B cell (primary cell): ENCODE measurements at regions not wholly inside any gene's neighbourhood (a gene's known extent, or its start where the extent isn't known, plus 50 kb on each side); places are given as distances from the start of the nearest gene placed in this dataset.
A peak's percentile ranks its signal among the peaks of the same experiment; 100 is the strongest.

ENCODE experiments used
- ATAC-seq: fragments of 200-7000 bp; cut with Tn5 transposase; one replicate; pipeline ENCODE4 v1.10.0; 2021; ENCODE audit warnings: low read depth, mild to moderate bottlenecking, moderate number of reproducible peaks, moderate library complexity
- CTCF ChIA-PET: fragments of 350-600 bp; sonication (Branson Sonifier 250); formaldehyde crosslinking; loops from one replicate; lab custom pipeline; 2021; ENCODE audit warnings: antibody characterized with exemption, inconsistent platforms; lab: Charles Lee
- POLR2A ChIA-PET: fragments of 350-600 bp; sonication (Branson Sonifier 250); formaldehyde crosslinking; loops from one replicate; lab custom pipeline; 2021; ENCODE audit warnings: antibody characterized with exemption; lab: Charles Lee
- DNase-seq: peaks from one replicate; pipeline ENCODE4 v3.0.0; 2013
- H2AFZ ChIP-seq: 2 replicates; pipeline ENCODE4 v1.6.1; 2012; ENCODE audit warnings: mild to moderate bottlenecking, low read depth, low read length; ENCODE audit not compliant: insufficient read depth, poor library complexity, severe bottlenecking
- H3K27ac ChIP-seq, 2 donors: 1 replicate in 1 of 2; 2 replicates in 1 of 2; pipeline ENCODE4 v1.5.1; 2012 to 2013; ENCODE audit warnings: low read length in 2 of 2, mild to moderate bottlenecking in 2 of 2, moderate library complexity in 1 of 2
- H3K27me3 ChIP-seq, 4 experiments: fragments of 200-600 bp in 1 of 4; sonication (generic) in 1 of 4; replicated peaks in 1 of 4; 1 replicate in 2 of 4; 2 replicates in 2 of 4; pipeline versions ENCODE4 v1.6.1 to v1.7.0; 2013 to 2016; ENCODE audit warnings: low read length in 3 of 4, mild to moderate bottlenecking in 2 of 4, mixed read lengths in 1 of 4, moderate library complexity in 1 of 4; ENCODE audit not compliant: insufficient read depth in 4 of 4, control insufficient read depth in 3 of 4; ENCODE audit errors: control extremely low read depth in 1 of 4
- H3K36me3 ChIP-seq, 2 experiments: replicated peaks in 1 of 2; 1 replicate in 1 of 2; 2 replicates in 1 of 2; pipeline versions ENCODE4 v1.6.1 to v1.7.1; 2013; ENCODE audit warnings: low read length in 1 of 2; ENCODE audit not compliant: insufficient read depth in 2 of 2, control insufficient read depth in 1 of 2; ENCODE audit errors: control extremely low read depth in 1 of 2, extremely low read depth in 1 of 2
- H3K4me1 ChIP-seq, 2 donors: fragments of 200-600 bp in 1 of 2; sonication (generic) in 1 of 2; 1 replicate in 1 of 2; 2 replicates in 1 of 2; pipeline versions ENCODE4 v1.5.1 to v1.6.1; 2013 to 2017; ENCODE audit warnings: low read length in 2 of 2; ENCODE audit not compliant: control insufficient read depth in 2 of 2, insufficient read depth in 2 of 2
- H3K4me2 ChIP-seq: replicated peaks from 2 replicates; pipeline ENCODE3; 2012; ENCODE audit warnings: mild to moderate bottlenecking, low read depth, low read length; ENCODE audit not compliant: poor library complexity, severe bottlenecking
- H3K4me3 ChIP-seq, 5 experiments: fragments of 200-600 bp in 1 of 5; sonication (generic) in 1 of 5; 1 replicate in 3 of 5; 2 replicates in 2 of 5; pipeline versions ENCODE4 v1.5.1 to v1.7.0; 2011 to 2016; ENCODE audit warnings: low read length in 4 of 5, mild to moderate bottlenecking in 4 of 5, low read depth in 2 of 5, control low read depth in 1 of 5, moderate library complexity in 1 of 5; ENCODE audit not compliant: insufficient read depth in 1 of 5; ENCODE audit errors: control extremely low read depth in 1 of 5, extremely low read depth in 1 of 5
- H3K79me2 ChIP-seq: fragments of 200-600 bp; sonication (generic); one replicate; pipeline ENCODE4 v1.6.0; 2016; ENCODE audit warnings: low read length; ENCODE audit not compliant: control insufficient read depth, insufficient read depth
- H3K9ac ChIP-seq: fragments of 200-600 bp; sonication (generic); 2 replicates; pipeline ENCODE4 v1.6.1; 2017; ENCODE audit warnings: mild to moderate bottlenecking, low read length, moderate library complexity
- H3K9me3 ChIP-seq, 3 donors: one replicate each; pipeline versions ENCODE4 v1.6.1 to v1.7.1; 2013; ENCODE audit warnings: low read length in 2 of 3; ENCODE audit not compliant: control insufficient read depth in 2 of 3, insufficient read depth in 1 of 3; ENCODE audit errors: control extremely low read depth in 1 of 3
- H4K20me1 ChIP-seq: 2 replicates; pipeline ENCODE4 v1.6.0; 2012; ENCODE audit warnings: mild to moderate bottlenecking, low read length; ENCODE audit not compliant: insufficient read depth, control insufficient read depth, poor library complexity, severe bottlenecking
- H3K27ac Mint-ChIP-seq: one replicate; pipeline ENCODE4 v1.8.0; 2021; ENCODE audit warnings: mixed read lengths
- H3K27me3 Mint-ChIP-seq: one replicate; pipeline ENCODE4 v1.8.0; 2021; ENCODE audit warnings: mixed read lengths
- H3K4me1 Mint-ChIP-seq: one replicate; pipeline ENCODE4 v1.8.0; 2021; ENCODE audit warnings: mixed read lengths
- H3K4me3 Mint-ChIP-seq: one replicate; pipeline ENCODE4 v1.8.0; 2021; ENCODE audit warnings: mixed read lengths
- H3K9me3 Mint-ChIP-seq: one replicate; pipeline ENCODE4 v1.8.0; 2022; ENCODE audit warnings: mixed read lengths; ENCODE audit not compliant: insufficient read depth
- EZH2 ChIP-seq: IDR thresholded peaks from 2 replicates; pipeline ENCODE4 v1.6.1; 2012; ENCODE audit warnings: borderline replicate concordance, low read depth, mild to moderate bottlenecking, moderate library complexity, low read length; ENCODE audit not compliant: insufficient read depth, poor library complexity, severe bottlenecking
- WGBS: methylation state at CpG from one replicate; pipeline ENCODE4 v1.1.5; 2013; ENCODE audit warnings: missing lambda C conversion rate; ENCODE audit not compliant: insufficient coverage; 5-methylcytosine and 5-hydroxymethylcytosine counted together
- intact Hi-C: fragments of 100-400 bp; cut with micrococcal nuclease; formaldehyde crosslinking; loops from one replicate; pipeline ENCODE4 v1.10.0; 2022
- TF ChIP-seq, protein P1 (sequence below): fragments of 200-600 bp; IDR thresholded peaks from one replicate; pipeline ENCODE4 v1.8.0; 2022; ENCODE audit warnings: antibody characterized with exemption, mild to moderate bottlenecking

- WGBS, result no CpG with 5 or more reads among the region's 2 CpGs
- Mint-ChIP-seq H3K27me3 (no peaks in the 10 kb centered on the region), H3K4me1 (peaks cover 18% of the 10 kb centered on the region), H3K27ac (peak overlapping the region; percentile 88), H3K9me3 (peaks cover 4% of the 10 kb centered on the region), H3K4me3 (peak overlapping the region; percentile 81)
- peak; percentile 61 for DNase-seq
- no peaks in the 10 kb centered on the region for H3K79me2 ChIP-seq
- CTCF ChIA-PET, result no interaction called here
- no peaks in the 10 kb centered on the region for H3K36me3 ChIP-seq
- H3K4me2 ChIP-seq, result peak overlapping the region; percentile 66
- no peaks in the 10 kb centered on the region for H3K27me3 ChIP-seq
- intact Hi-C loops, result loop anchor here (5.0 kb wide), 1 partner anchor 37 kb away; no protein-coding TSS in a partner anchor
- peak overlapping the region; percentile 75 for H2AFZ ChIP-seq
- peak overlapping the region in 3 of 5 experiments; percentile 1 to 22 (median 8) for H3K4me3 ChIP-seq
- peak; percentile 89 for ATAC-seq
- peaks cover 21 to 25% of the 10 kb centered on the region in 2 donors for H3K4me1 ChIP-seq
- no peaks in the 10 kb centered on the region for H4K20me1 ChIP-seq
- peaks cover 0 to 8% (median 4%) of the 10 kb centered on the region in 3 donors for H3K9me3 ChIP-seq
- H3K27ac ChIP-seq, result peak overlapping the region; percentile 70 to 74
- H3K9ac ChIP-seq, result peak overlapping the region; percentile 42
- TF ChIP-seq, protein P1, sequence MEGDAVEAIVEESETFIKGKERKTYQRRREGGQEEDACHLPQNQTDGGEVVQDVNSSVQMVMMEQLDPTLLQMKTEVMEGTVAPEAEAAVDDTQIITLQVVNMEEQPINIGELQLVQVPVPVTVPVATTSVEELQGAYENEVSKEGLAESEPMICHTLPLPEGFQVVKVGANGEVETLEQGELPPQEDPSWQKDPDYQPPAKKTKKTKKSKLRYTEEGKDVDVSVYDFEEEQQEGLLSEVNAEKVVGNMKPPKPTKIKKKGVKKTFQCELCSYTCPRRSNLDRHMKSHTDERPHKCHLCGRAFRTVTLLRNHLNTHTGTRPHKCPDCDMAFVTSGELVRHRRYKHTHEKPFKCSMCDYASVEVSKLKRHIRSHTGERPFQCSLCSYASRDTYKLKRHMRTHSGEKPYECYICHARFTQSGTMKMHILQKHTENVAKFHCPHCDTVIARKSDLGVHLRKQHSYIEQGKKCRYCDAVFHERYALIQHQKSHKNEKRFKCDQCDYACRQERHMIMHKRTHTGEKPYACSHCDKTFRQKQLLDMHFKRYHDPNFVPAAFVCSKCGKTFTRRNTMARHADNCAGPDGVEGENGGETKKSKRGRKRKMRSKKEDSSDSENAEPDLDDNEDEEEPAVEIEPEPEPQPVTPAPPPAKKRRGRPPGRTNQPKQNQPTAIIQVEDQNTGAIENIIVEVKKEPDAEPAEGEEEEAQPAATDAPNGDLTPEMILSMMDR, result no peak
- TF ChIP-seq EZH2, result no peak
- POLR2A ChIA-PET, result no interaction called here
Observed at GRCh38 chr9:7935681-7936080, 136.1 kb upstream of the DMAC1 start.

DNA sequence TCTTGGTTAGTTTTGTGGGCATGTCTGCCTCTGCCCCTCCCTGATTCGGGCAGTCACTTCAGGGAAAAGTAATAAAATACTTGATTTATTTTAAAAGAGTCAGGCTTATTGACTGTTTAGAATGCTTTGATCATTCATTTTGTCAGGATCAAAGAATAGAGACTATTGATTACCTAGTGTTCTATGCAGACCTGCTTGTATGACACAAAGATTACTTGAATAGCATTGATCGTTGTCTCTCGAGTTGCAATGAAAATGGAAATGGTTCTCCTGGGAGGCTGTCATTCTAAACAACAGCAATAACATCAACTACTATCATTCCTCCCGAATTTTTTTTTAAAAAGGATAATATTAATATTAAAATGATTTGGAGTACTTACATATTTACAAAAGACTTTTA lies 133.2 kb upstream of the DMAC1 start:
- peaks cover 21 to 25% of the 10 kb centered on the region in 2 donors for H3K4me1 ChIP-seq
- POLR2A ChIA-PET, result no interaction called here
- no peak overlapping the region for H3K4me3 Mint-ChIP-seq

More for the DNA sequence above, 133.2 kb upstream of the DMAC1 start:
- no peak for ATAC-seq
- intact Hi-C loops, result no loop called here
- Mint-ChIP-seq H3K27me3 (no peaks in the 10 kb centered on the region), H3K27ac (no peak overlapping the region), H3K9me3 (no peaks in the 10 kb centered on the region), H3K4me1 (peaks cover 18% of the 10 kb centered on the region)
- no peak overlapping the region for H3K27ac ChIP-seq
- CTCF ChIA-PET, result no interaction called here
- H3K27me3 ChIP-seq, result no peaks in the 10 kb centered on the region
- H4K20me1 ChIP-seq, result no peaks in the 10 kb centered on the region
- no peak for DNase-seq
- TF ChIP-seq, protein P1, result no peak
- TF ChIP-seq EZH2, result no peak
- no peak overlapping the region for H3K9ac ChIP-seq
- H3K9me3 ChIP-seq, result no peaks in the 10 kb centered on the region
- no CpG with 5 or more reads among the region's 4 CpGs for WGBS
- H3K4me3 ChIP-seq, result no peak overlapping the region
- H3K79me2 ChIP-seq, result no peaks in the 10 kb centered on the region
- H2AFZ ChIP-seq, result no peak overlapping the region
- no peaks in the 10 kb centered on the region for H3K36me3 ChIP-seq
- no peak overlapping the region for H3K4me2 ChIP-seq
